WTC11 (cell line): ENCODE measurements at regions not wholly inside any gene's neighbourhood (a gene's known extent, or its start where the extent isn't known, plus 50 kb on each side); places are given as distances from the start of the nearest gene placed in this dataset.

Experiments used
- CBFB ChIP-seq: sonication (generic); formaldehyde crosslinking; IDR thresholded peaks from 2 replicates; pipeline ENCODE4 v1.8.1; 2022; ENCODE audit warnings: mild to moderate bottlenecking, low read depth, missing genetic modification reagents
- ESRRA ChIP-seq: sonication (generic); formaldehyde crosslinking; IDR thresholded peaks from 2 replicates; pipeline ENCODE4 v1.8.1; 2022; ENCODE audit warnings: mild to moderate bottlenecking, missing genetic modification reagents, borderline replicate concordance
- ETV6 ChIP-seq: sonication (generic); formaldehyde crosslinking; IDR thresholded peaks from 2 replicates; pipeline ENCODE4 v1.8.1; 2022; ENCODE audit warnings: mild to moderate bottlenecking, missing genetic modification reagents
- GABPB1 ChIP-seq: sonication (generic); formaldehyde crosslinking; IDR thresholded peaks from 2 replicates; pipeline ENCODE4 v1.8.1; 2023; ENCODE audit warnings: mild to moderate bottlenecking, missing genetic modification reagents
- IRF2 ChIP-seq: sonication (generic); formaldehyde crosslinking; IDR thresholded peaks from 2 replicates; pipeline ENCODE4 v1.8.0; 2022; ENCODE audit warnings: low read depth, missing genetic modification reagents, borderline replicate concordance
- NR2C2 ChIP-seq: sonication (generic); formaldehyde crosslinking; IDR thresholded peaks from 2 replicates; pipeline ENCODE4 v1.8.0; 2022; ENCODE audit warnings: mild to moderate bottlenecking, missing genetic modification reagents
- TCF7 ChIP-seq: sonication (generic); formaldehyde crosslinking; IDR thresholded peaks from 2 replicates; pipeline ENCODE4 v1.8.0; 2022; ENCODE audit warnings: mild to moderate bottlenecking, low read depth, missing genetic modification reagents, moderate library complexity
- TEAD4 ChIP-seq: sonication (generic); formaldehyde crosslinking; IDR thresholded peaks from 2 replicates; pipeline ENCODE4 v1.8.0; 2022; ENCODE audit warnings: mild to moderate bottlenecking, missing genetic modification reagents
- ZNF317 ChIP-seq: sonication (generic); formaldehyde crosslinking; IDR thresholded peaks from 2 replicates; pipeline ENCODE4 v1.8.1; 2023; ENCODE audit warnings: low read depth, mild to moderate bottlenecking, moderate library complexity, missing genetic modification reagents, borderline replicate concordance
- ZNF416 ChIP-seq: fragments of 250-450 bp; sonication (Bioruptor Pico); IDR thresholded peaks from 2 replicates; pipeline ENCODE4 v1.9.0; 2021; ENCODE audit warnings: mild to moderate bottlenecking, inconsistent platforms
- TF ChIP-seq, protein P1 (sequence below): fragments of 200-600 bp; IDR thresholded peaks from 2 replicates; pipeline ENCODE4 v1.8.0; 2022; ENCODE audit warnings: antibody characterized with exemption
- TF ChIP-seq, protein P2 (sequence below): sonication (generic); formaldehyde crosslinking; conservative IDR thresholded peaks from 2 replicates; pipeline ENCODE4 v1.8.1; 2023; ENCODE audit warnings: mild to moderate bottlenecking, low read depth, missing genetic modification reagents, moderate library complexity
- TF ChIP-seq, protein P3 (sequence below): sonication (generic); formaldehyde crosslinking; IDR thresholded peaks from 2 replicates; pipeline ENCODE4 v1.8.0; 2022; ENCODE audit warnings: mild to moderate bottlenecking, missing genetic modification reagents

DNA sequence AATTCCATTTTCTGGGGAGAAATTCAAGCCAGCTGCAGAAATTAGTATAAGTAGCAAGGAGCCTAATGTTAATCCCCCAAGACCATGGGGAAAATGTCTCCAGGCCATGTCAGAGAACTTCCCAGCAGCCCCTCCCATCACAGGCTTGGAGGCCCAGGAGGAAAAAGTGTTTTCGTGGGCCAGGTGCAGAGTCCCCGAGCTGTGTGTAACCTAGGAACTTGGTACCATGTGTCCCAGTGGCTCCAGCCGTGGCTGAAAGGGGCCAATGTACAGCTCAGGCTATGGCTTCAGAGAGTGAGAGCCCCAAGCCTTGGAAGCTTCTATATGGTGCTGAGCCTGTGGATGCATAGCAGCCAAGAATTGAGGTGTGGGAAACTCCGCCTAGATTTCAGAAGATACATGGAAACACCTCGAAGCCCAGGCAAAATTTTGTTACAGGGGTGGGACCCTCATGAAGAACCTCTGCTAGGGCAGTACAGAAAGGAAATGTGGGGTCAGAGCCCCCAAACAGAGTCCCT, 286.3 kb downstream of the MATN1 start:
- TF ChIP-seq, protein P1, sequence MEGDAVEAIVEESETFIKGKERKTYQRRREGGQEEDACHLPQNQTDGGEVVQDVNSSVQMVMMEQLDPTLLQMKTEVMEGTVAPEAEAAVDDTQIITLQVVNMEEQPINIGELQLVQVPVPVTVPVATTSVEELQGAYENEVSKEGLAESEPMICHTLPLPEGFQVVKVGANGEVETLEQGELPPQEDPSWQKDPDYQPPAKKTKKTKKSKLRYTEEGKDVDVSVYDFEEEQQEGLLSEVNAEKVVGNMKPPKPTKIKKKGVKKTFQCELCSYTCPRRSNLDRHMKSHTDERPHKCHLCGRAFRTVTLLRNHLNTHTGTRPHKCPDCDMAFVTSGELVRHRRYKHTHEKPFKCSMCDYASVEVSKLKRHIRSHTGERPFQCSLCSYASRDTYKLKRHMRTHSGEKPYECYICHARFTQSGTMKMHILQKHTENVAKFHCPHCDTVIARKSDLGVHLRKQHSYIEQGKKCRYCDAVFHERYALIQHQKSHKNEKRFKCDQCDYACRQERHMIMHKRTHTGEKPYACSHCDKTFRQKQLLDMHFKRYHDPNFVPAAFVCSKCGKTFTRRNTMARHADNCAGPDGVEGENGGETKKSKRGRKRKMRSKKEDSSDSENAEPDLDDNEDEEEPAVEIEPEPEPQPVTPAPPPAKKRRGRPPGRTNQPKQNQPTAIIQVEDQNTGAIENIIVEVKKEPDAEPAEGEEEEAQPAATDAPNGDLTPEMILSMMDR: no peak
- TF ChIP-seq TEAD4 (no peak), CBFB (no peak), NR2C2 (CRISPR knock-in tag) (no peak), ETV6 (CRISPR knock-in tag) (no peak), TCF7 (CRISPR knock-in tag) (no peak), ZNF416 (CRISPR knock-in tag) (no peak), ESRRA (CRISPR knock-in tag) (no peak), ZNF317 (CRISPR knock-in tag) (no peak), IRF2 (no peak), GABPB1 (CRISPR knock-in tag) (no peak)
- TF ChIP-seq, protein P2, sequence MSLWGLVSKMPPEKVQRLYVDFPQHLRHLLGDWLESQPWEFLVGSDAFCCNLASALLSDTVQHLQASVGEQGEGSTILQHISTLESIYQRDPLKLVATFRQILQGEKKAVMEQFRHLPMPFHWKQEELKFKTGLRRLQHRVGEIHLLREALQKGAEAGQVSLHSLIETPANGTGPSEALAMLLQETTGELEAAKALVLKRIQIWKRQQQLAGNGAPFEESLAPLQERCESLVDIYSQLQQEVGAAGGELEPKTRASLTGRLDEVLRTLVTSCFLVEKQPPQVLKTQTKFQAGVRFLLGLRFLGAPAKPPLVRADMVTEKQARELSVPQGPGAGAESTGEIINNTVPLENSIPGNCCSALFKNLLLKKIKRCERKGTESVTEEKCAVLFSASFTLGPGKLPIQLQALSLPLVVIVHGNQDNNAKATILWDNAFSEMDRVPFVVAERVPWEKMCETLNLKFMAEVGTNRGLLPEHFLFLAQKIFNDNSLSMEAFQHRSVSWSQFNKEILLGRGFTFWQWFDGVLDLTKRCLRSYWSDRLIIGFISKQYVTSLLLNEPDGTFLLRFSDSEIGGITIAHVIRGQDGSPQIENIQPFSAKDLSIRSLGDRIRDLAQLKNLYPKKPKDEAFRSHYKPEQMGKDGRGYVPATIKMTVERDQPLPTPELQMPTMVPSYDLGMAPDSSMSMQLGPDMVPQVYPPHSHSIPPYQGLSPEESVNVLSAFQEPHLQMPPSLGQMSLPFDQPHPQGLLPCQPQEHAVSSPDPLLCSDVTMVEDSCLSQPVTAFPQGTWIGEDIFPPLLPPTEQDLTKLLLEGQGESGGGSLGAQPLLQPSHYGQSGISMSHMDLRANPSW (CRISPR knock-in tag): no peak
- TF ChIP-seq, protein P3, sequence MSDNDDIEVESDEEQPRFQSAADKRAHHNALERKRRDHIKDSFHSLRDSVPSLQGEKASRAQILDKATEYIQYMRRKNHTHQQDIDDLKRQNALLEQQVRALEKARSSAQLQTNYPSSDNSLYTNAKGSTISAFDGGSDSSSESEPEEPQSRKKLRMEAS (CRISPR knock-in tag): no peak
